ENCODE measurements at regions not wholly inside any gene's neighbourhood (a gene's known extent, or its start where the extent isn't known, plus 50 kb on each side); places are given as distances from the start of the nearest gene placed in this dataset.
"Not testable (repeated sequence)": the region's sequence is repeated elsewhere in the genome, so short reads cannot be mapped to it uniquely, and the experiment has no call there.

DNA sequence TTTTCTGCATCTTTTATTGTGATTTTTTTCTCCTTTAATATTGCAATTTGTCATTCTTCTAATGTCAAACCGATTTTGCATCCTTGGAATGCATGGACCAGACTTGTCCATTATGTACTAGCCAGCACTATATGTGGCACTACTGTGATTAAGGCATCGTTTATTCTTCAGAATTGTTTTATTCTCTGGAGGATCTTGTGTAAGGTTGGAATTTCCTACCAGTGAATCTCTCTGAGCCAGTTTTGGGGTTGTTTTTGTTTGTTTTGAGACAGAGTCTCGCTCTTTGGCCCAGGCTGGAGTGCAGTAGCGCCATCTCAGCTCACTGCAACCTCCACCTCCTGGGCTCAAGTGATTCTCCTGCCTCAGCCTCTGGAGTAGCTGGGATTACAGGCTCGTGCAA lies 58.5 kb downstream of the IGLL5 start:
- DNase-seq (ENCODE audit: low read depth in 3 of 3): no peak

DNA sequence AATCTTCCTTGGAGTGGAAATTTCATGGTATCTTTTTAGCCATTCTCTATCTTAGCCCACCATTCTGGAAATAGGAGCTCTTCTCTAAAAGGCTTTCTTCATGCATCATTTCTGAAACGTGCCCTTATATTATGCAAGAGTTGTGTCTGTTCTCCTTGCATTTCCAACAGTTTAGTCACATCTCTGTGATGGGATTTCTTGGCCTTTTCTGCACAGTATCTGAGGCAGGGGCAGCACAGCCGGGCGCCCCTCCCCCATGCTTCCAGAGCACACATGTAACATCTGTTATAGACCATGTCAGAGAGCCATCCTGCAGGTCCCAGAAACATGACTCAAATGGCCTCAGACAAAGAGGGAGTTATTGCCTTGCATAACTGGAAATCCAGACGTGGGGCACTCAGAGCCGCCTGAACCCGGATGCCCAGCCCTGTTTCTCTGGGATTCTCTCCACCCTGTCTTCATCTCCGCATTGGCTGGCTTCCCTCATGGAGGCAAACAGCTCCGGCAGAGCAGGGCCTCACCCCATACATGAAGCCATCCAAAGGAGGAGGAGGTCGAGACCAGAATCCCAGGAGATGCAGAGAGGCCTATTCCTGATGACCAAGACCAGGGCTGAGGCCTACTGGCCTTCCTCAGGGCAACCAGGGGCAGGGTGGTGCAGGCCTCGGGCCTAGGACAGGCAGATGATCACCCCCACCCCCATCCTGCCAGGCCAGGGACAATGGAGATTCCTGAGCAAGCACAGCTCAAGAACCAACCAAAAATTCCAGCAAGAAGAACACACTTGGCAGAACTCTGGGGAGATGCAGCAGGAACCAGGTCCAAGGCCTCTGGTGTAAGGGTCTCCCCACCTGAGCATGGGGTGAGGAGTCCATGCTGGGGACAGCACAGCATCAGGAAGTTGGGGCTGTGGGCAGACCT lies 61.3 kb downstream of the IGLL5 start:
- no peak for DNase-seq (ENCODE audit: low read depth in 3 of 3)

- DNase-seq (ENCODE audit: low read depth in 3 of 3): no peak
Observed at GRCh38 chr22:22949953-22950352, 62.3 kb downstream of the IGLL5 start.

DNA sequence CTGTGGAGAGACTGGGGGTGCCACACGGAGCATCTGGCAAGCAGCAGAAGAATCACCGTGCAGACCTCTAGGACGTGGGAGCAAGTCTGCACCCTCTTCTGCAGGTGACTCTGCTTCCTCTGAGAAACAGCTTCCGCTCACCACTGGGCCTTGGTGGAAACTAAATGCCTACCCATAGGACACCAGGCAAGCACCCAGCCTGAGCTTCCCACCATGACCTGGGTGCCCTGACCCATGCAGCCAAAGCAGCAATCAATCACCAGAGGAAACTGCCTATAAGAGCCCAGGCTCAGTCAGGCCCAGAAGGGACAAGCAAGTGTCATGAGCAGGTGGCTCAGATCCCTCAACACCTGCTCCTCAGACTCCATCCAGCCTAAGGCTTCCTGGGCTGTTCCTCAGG lies 63.4 kb downstream of the IGLL5 start:
- no peak for DNase-seq (ENCODE audit: low read depth in 3 of 3)

DNA sequence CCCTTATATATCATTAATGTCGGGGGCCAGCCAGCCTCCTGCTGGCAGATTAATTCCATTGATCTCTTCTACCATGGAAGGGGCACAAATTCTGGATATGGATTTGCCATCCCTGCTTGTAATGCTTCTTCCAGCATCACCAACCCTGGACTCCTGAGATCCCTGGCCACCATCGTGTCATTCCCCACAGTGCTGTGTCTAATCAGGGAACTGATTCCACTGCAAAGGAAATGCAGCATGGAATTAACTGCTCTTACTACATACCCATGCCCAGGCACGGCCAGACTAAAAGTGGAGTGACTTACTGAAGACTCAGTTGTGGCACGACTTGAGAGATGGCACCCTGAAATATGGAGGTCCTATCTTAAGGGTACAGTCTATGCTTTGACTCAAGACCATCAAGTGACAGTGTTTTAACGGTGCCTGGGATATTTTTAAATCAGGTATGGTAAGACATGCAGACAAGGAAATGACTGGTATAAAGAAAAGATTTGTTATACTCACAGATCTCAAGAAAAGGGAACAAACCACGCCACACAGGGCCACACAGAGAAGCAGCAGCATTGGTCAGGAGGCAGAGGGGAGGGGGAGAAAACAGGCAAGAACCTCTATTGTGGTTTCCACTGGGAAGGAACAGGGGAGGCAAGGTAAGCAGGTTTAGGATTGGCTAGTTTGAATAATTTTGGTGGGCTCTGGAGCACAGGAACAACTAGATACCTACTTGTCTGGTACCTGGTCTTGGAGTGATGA lies 65.1 kb downstream of the IGLL5 start:
- no peak for DNase-seq (ENCODE audit: low read depth in 3 of 3)

GRCh38 chr22:22953791-22954190 lies 66.2 kb downstream of the IGLL5 start:
- DNase-seq (ENCODE audit: low read depth in 3 of 3): no peak

- peak in 1 of 3 experiments; percentile 19 for DNase-seq (ENCODE audit: low read depth in 3 of 3)
Observed at GRCh38 chr22:22954656-22955055, 67.0 kb downstream of the IGLL5 start.

DNA sequence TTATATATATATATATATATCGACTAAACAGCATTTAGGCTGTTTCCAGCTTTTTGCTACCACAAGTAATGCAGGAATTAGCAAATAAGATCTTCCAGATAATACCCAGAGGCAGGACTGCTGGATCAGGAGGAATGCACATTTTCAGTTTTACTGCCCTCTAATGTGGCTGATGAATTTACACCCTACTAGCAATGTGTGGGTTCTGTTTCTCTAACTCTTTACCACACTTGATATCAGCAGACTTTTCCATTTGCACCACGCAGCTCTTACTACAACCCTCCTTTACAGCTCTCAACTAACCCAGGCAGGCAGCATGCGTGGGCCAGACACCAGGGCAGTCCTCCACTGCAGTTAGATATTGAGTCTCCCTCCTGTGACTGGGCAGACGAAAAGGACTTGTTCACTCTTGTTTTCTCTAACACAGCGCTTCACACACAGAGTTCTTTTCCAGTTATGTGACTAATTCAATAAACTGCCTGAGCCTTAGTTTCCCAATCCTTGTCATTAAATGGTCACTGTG lies 67.7 kb downstream of the IGLL5 start:
- no peak for DNase-seq (ENCODE audit: low read depth in 3 of 3)

DNA sequence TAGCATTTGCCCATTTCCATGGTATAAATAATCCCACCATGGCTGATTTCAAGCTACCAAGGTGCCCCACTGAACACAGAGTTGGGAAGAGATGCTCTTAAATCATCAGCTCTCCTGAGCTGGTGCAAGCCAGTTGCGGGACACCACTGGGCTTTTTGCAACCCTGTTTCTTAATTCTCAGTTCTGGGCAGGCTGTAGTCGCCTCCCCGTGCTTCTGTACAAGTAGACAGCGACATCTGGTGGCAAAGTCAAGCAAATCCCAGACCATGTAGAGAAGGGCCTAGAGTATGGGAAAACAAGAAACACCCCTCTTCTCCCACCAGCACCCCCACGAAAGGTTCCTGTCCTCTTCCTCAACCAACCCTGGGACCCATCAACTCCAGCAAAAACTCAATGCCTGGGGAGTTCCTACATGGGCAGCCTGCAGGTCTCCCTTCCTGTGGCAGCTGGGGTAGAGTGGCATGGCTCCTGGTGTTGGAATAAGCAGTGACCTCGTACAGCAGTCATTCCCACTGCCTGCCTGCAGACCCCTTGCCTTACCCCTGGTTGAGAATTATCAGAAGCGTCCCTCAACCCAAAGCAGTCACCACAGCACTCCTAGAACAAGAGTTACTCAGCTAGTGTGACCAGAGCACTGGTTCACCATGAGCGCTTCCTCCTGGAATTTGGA lies 68.4 kb downstream of the IGLL5 start:
- DNase-seq (ENCODE audit: low read depth in 3 of 3): peak; percentile 26 to 53 (median 38)

DNA sequence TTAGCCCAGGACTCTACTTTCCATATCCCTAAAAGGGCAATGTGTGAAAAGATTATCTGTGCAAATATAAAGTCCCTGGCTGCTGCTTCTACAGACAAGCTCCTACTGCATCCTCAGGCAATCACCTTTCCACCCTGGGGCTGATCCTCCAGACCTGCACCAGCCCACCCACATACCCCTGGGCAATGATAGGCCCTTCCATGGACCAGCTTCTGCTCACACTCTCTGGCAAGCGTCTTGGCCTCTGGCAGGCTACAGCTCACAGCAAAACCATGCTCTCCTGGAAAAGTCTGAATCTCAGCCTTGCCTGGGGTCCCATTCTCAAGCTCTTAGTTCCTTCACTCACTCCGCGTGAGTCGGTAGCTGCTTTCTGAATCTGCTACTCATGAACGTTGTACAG lies 69.5 kb downstream of the IGLL5 start:
- no peak for DNase-seq (ENCODE audit: low read depth in 3 of 3)

DNA sequence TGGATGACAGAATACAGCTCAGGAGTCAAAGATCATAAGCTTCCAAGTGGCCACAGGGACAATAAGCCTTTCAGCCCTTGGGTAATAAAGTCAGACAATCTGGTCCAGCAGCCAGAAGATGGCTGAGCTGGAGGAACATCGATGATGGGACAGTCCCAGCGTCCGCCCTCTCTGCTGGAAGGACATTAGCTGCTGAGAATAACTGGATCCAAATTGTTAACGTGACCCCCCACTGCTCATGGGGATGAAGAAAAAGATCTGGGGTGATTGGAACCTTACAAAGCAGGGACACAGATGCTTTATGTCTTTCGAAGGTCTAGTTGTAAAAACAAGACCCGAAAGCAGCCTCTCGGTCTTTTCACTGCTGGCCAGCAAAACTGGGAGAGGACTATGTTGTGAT lies 71.0 kb downstream of the IGLL5 start:
- no peak for DNase-seq (ENCODE audit: low read depth in 3 of 3)

DNA sequence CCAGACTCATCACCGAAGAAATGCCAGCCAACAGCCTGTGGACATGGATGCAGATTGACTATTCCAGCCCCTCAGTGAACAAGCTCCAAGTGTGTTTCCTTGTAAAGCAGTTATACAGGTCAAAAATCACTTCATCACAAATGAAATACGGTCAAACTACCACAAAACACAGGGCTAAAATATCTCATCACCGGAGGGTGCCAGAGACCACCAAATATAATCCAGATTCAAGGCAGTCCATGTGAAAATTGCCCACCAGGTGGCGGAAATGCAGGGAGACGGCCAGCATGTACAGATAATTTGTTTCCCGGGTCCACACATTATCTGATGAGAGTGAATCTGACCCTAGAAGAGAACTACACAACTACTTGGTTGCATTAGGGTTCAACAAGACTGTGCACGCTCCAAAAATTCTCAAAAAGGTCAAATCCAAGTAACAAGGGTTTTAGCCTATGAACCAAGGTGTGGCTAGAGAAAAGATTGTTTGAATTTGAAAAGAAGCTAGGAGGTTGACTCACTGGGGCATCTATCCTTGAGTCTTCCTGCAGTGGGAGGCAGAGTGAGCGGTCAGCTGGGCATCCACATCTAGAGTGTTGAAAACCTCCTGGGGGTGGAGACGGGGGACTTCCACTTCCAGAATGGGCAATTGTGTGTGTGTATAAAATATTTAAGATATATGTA lies 71.7 kb downstream of the IGLL5 start:
- peak; percentile 44 to 68 (median 60) for DNase-seq (ENCODE audit: low read depth in 3 of 3)

- DNase-seq (ENCODE audit: low read depth in 3 of 3): no peak
Observed at GRCh38 chr22:22960307-22960706, 72.7 kb downstream of the IGLL5 start.

GRCh38 chr22:22961574-22961973 lies 74.0 kb downstream of the IGLL5 start:
- no peak for DNase-seq (ENCODE audit: low read depth in 3 of 3)

DNA sequence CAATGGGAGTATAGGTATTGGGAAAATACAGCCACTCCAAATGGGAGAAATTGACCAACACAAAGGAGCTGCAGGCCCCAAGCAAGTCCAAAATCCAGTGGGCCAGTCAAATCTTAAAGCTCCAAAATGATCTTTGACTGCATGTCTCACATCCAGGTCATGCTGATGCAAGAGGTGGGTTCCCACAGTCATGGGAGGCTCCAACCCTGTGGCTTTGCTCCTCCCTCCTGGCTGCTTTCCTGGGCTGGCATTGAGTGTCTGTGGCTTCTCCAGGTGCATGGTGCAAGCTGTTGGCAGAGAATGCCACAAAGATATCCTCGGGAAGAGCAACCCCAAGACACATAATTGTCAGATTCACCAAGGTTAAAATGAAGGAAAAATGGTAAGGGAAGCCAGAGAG lies 80.8 kb downstream of the IGLL5 start:
- DNase-seq (ENCODE audit: low read depth in 3 of 3): no peak

DNA sequence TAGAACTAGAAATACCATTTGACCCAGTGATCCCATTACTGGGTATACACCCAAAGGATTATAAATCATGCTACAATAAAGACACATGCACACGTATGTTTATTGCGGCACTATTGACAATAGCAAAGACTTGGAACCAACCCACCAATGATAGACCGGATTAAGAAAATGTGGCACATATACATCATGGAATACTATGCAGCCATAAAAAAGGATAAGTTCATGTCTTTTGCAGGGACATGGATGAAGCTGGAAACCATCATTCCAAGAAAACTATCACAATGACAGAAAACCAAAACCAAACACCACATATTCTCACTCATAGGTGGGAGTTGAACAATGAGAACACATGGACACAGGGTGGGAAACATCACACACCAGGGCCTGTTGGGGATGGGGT lies 85.0 kb downstream of the IGLL5 start:
- DNase-seq (ENCODE audit: low read depth in 3 of 3): not testable (repeated sequence)

- DNase-seq (ENCODE audit: low read depth in 3 of 3): no peak
Observed at GRCh38 chr22:22973336-22973735, 85.7 kb downstream of the IGLL5 start.

DNA sequence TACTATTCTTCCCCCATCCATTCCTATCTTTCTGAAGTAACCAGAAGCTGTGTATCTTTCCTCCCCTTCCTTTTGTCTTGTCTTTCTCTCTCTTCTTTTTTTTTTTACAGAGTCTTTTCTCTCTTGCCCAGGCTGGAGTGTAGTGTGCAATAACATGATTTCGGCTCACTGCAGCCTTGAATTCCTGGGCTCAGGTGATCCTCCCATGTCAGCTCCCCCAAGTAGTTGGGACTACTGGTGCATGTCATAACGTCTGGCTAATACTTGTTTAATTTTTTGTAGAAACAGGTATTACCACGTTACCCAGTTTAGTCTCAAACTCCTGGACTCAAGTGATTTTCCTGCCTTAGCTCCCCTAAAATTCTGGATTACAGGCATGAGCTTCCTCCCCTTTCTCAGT lies 86.5 kb downstream of the IGLL5 start:
- DNase-seq (ENCODE audit: low read depth in 3 of 3): no peak

DNA sequence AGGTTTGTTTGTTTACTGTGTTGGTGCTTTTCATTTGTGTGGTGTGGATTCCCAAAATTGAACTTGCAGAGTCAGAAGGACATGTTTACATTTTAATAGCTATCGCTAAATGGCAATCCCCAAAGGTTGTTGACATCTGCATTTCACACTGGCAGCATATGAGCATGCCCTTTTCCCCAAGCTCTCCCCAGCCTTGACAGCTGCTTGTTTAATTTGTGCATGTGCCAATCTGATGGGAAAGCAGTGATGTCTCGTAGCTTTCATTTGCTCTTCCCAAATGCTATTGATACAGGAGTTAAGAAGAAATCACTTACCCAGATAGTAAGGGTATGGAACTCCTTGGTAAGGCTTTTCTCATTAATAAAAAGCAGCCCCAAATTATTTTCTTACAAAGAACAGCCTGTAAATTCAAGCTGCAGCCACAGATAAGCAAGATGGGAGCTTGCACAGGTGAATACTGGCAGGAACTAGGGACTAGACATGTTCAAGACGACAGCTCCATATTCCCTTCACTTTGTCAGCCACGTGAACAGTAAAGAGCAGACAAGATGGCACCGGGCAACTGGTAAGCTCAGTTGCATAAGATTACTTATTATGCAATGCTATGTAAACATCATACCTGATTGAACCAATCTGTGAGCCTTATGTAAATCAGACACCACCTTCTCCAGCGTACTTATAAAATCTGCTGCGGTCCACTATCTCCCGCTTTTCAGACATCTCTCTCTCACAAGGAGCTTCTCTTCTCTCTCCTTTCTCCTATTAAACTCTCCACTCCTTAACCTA lies 87.4 kb downstream of the IGLL5 start:
- DNase-seq (ENCODE audit: low read depth in 3 of 3): no peak

DNA sequence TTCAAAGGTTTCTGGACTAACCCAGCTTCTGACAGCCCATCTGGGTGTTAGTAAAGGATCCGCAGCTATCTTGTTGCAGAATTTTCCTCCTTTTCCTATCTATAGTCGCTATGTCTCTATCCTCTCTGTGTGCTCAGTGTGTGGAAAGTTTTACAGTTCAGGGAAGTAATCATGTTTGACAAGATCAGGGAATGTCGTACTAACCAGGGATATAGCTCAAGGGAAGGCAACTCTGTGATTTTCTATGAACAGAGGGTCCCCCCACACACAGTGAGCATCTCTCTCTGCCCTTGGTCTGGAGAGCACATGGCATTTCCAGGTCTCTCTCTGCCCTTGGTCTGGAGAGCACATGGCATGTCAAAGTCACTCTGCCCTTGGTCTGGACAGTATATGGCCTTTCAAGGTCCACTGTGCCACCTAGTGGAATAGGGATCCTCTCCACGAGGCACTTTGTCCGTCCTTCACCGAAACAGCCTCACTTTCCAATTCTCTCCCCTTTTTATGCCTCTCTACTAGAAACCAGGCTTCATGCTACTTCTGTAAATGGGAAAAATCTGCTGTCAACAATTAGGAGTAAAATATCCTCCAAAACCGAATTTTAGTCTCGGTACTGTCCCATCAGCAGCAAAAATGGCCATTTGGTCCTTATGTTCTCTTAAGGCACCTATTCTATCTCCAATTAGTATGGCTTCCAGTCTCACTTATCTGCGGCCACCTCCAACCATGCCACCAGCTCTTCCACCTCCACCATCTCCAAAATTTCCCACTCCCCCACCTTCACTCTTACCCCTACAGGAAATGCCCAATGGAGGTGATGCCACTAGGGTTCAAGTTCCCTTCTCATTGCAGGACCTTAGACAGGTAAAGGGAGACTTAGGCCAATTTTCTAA lies 88.7 kb downstream of the IGLL5 start:
- no peak for DNase-seq (ENCODE audit: low read depth in 3 of 3)
